H1 (cell line): ENCODE measurements at regions not wholly inside any gene's neighbourhood (a gene's known extent, or its start where the extent isn't known, plus 50 kb on each side); places are given as distances from the start of the nearest gene placed in this dataset.

Experiments used
- FOSL1 ChIP-seq: IDR thresholded peaks from 2 replicates; pipeline ENCODE4 v1.6.1; 2011; ENCODE audit warnings: mild to moderate bottlenecking, low read depth, low read length, moderate library complexity; ENCODE audit not compliant: insufficient read depth
- GTF2F1 ChIP-seq: IDR thresholded peaks from 2 replicates; pipeline ENCODE4 v1.6.1; 2012; ENCODE audit warnings: low read depth, low read length, improper control_type of control experiment, borderline replicate concordance
- MAFK ChIP-seq: IDR thresholded peaks from 2 replicates; pipeline ENCODE4 v1.6.1; 2012; ENCODE audit warnings: low read depth, mild to moderate bottlenecking, improper control_type of control experiment, low read length
- TBP ChIP-seq: IDR thresholded peaks from 2 replicates; pipeline ENCODE4 v1.6.1; 2011; ENCODE audit warnings: low read depth, low read length, improper control_type of control experiment
- TF ChIP-seq, protein P1 (sequence below), 3 experiments: IDR thresholded peaks; 1 replicate in 2 of 3; 2 replicates in 1 of 3; pipeline versions ENCODE4 v1.5.1 to v1.6.1; 2011; ENCODE audit warnings: low read length in 3 of 3, mild to moderate bottlenecking in 3 of 3, inconsistent platforms in 2 of 3, low read depth in 1 of 3, moderate library complexity in 1 of 3; ENCODE audit not compliant: insufficient read depth in 1 of 3; ENCODE audit errors: control extremely low read depth in 1 of 3

GRCh38 chr5:74953937-74954720, 87.9 kb upstream of the FAM169A start (continued):
- TF ChIP-seq, protein P1, sequence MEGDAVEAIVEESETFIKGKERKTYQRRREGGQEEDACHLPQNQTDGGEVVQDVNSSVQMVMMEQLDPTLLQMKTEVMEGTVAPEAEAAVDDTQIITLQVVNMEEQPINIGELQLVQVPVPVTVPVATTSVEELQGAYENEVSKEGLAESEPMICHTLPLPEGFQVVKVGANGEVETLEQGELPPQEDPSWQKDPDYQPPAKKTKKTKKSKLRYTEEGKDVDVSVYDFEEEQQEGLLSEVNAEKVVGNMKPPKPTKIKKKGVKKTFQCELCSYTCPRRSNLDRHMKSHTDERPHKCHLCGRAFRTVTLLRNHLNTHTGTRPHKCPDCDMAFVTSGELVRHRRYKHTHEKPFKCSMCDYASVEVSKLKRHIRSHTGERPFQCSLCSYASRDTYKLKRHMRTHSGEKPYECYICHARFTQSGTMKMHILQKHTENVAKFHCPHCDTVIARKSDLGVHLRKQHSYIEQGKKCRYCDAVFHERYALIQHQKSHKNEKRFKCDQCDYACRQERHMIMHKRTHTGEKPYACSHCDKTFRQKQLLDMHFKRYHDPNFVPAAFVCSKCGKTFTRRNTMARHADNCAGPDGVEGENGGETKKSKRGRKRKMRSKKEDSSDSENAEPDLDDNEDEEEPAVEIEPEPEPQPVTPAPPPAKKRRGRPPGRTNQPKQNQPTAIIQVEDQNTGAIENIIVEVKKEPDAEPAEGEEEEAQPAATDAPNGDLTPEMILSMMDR (IDR thresholded peaks at IDR 0.05; ENCODE audit: control extremely low read depth in 1 of 3, insufficient read depth in 1 of 3, low read depth in 1 of 3, low read length in 3 of 3) = no peak
- TF ChIP-seq GTF2F1 (no peak), TBP (no peak), FOSL1 (no peak), MAFK (no peak)
- TF ChIP-seq, all 59 proteins: peak for 0
